HG03280 (cell line): ENCODE measurements at regions not wholly inside any gene's neighbourhood (a gene's known extent, or its start where the extent isn't known, plus 50 kb on each side); places are given as distances from the start of the nearest gene placed in this dataset.

Experiments used
- ATAC-seq: cut with Tn5 transposase; IDR thresholded peaks from one replicate; pipeline ENCODE4 v1.9.1; 2021; ENCODE audit warnings: mild to moderate bottlenecking, moderate library complexity; ENCODE audit not compliant: unreplicated experiment

DNA sequence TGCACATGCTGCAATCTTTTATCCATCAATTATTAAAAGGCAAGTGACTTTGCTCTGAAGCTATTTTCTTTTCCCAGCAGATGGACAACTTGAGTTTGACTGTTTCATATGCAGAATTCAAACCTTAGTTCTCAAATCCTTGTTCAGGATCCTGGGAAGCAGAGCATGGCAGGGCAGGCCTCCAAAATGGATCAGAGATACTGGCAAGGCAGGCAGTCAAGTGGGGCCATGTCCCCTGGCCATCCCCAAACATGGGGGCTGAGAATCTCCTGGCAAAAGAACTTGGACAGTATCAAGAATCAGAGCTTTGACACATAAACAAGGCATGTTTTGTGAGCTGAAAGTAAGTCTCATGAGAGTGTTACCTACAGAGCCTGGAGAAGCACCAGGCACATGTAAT lies 122.9 kb upstream of the CTNNB1 start:
- ATAC-seq = no peak

- ATAC-seq = no peak
Measured at GRCh38 chr3:41080141-41080540, 119.2 kb upstream of the CTNNB1 start.

- no peak for ATAC-seq
Measured at GRCh38 chr3:41088882-41089281, 110.4 kb upstream of the CTNNB1 start.

GRCh38 chr3:41089566-41089965 lies 109.7 kb upstream of the CTNNB1 start:
- no peak for ATAC-seq

- ATAC-seq = no peak
Measured at GRCh38 chr3:41092844-41093243, 106.5 kb upstream of the CTNNB1 start.

DNA sequence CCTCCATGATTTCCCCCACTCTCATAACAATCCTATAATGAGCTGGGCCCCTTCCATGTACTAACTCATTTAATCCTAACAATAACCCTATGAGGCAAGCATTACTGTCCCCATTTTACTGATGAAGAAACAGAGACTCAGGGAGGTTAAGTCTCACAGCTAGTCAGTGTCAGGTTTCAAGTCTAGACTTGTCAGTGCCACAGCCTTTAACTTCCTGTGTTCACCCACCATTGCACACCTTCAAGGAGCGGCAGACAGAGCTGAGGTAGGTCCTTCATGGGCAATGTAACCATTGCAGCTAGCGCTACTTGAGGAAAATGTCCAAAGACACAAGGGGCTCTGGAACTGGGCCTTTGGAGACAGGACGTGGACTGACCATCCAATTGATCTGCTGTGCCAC lies 105.8 kb upstream of the CTNNB1 start:
- ATAC-seq = no peak

DNA sequence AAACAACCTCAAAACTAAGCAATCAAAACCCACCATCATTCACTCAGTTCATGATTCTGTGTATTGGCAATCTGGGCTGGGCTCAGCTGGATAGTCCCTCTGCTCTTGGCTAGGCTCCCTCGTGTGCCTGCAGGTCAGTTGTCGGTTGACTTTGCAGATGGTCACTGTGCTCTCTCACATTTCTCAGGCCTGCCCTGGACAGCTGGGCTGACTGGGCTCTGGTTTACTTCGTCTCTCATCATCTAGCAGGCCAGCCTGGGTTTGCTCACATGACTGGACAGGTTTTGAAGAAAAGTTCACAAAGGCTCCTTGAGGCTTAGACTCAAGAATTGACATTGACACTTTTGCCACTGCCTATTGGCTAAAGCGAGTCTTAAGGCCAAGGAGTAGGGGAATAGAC lies 105.0 kb upstream of the CTNNB1 start:
- no peak for ATAC-seq

DNA sequence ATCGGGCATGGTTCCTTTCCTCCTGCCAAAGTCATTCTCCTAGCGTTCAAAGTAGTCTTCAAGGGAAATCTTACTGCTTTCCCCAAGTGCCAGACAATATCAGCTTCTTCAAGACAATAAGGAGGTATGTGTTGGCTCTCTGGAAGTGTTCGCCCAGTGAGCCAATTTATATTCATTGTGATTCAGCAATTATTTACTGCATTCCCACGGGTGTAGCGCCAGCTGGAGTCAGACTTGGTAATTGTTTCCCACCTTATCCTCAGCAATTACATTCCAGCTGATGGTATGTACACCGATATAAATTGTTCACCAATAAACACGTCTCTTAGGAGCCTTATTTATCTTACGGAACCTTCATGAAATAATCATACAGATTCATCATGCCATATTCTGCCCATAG lies 103.6 kb upstream of the CTNNB1 start:
- ATAC-seq = no peak

DNA sequence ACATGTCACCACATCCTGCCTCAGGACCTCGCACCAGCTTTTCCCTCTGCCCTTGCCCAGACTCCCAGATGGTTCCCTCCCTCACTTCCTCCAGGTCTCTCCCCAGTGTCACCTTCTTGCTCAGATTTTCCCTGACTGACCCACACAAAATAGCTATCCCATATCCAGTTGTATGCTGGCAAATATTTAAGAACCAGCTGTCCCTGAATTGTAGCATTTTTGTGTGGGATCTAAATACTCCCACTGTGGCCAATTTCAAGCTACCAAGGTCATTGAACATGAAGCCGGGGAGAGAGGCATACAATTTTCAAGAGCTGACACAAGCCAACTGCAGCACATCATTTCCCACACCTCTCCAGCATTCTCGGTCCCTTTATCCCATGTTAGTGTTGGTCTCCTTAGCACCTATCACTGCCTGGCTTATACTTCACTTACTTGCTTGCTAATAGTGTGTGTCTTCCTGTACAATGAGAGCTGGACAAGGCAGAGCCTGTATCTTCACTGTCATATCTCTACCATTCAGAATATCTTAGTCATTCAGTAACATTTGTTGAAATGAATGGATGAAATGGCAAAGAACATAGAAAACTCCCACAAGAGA lies 101.3 kb upstream of the CTNNB1 start:
- no peak for ATAC-seq

DNA sequence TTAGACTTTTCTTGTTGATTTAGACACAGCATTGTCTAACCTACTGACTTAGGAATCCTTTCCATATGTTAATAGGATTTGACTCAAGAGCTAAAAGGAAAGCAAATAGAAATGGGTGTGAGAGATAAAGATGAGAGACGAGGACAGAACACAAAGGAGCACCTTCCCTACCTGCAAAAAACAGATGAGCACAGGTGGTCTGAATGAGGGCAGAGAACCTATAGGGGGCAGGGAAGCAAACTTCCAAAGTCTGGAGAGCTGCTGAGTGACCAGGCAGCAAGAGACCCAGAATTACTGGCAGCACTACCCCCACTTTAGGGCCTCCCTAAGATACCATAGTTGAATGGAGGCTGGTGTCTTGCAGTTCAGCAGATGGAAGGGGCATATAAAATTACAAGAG lies 98.1 kb upstream of the CTNNB1 start:
- no peak for ATAC-seq

GRCh38 chr3:41102053-41102556 lies 97.2 kb upstream of the CTNNB1 start:
- no peak for ATAC-seq

DNA sequence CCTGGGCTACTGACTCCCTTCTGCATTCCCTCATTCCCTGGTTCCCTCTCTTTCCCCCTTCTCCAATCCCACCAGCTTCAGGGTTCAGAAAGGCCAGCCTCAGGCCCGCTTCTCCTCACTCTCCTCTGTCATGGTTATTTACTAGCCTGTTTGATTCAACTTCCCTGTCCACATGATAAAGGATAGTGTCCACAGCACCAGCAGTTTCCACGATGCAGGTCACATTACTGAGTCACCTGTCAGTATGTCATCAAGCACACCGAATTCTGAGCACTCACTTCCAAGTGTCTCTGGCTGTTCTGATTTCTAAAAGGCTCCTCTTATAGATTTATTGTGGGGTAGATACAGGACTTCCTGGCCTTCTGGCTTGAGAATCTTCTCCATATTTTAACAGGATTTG lies 96.6 kb upstream of the CTNNB1 start:
- ATAC-seq = no peak

GRCh38 chr3:41103200-41103599 lies 96.1 kb upstream of the CTNNB1 start:
- no peak for ATAC-seq

DNA sequence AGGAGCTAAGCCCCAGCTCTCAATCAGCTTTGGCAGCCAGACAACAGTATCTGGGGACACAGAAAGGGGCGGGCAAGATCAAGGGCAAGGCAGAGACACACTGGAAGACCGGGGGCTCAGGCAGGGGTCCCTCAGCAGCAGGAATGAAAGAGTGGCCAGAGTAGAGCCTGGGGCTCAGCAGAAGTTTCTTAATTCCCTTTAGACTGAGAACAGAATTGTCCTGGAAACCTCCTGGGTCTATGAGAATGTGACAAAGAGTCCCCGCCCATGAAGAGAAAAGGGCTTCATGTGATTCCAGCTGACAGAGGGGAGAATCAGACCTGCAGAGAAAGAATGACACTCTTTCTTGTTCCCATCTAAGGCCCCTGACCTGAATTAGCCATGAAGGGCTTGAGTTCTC lies 95.2 kb upstream of the CTNNB1 start:
- ATAC-seq = no peak

GRCh38 chr3:41106691-41107090 lies 92.6 kb upstream of the CTNNB1 start:
- ATAC-seq = no peak

GRCh38 chr3:41111011-41111410 lies 88.3 kb upstream of the CTNNB1 start:
- no peak for ATAC-seq

DNA sequence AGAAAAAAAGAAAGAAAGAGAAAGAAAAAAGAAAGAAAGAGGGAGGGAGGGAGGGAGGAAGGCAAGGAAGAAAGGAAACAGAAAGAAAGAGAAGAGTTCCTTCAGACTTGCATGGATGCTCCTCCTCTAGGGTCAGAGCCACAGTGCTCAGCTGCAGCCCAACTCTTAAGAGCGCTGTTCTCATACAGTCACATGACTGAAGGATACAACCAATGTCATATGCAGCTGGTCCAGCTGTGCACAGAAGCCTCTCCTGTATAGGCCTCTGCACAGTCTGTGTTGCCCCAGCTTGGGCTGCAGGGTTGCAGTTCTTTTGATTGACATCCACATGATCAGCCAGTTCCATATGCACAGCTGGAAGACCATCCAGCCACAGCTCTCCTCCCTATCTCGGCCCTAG lies 86.8 kb upstream of the CTNNB1 start:
- no peak for ATAC-seq

- ATAC-seq = no peak
Measured at GRCh38 chr3:41115069-41115468, 84.2 kb upstream of the CTNNB1 start.

GRCh38 chr3:41116851-41117250 lies 82.5 kb upstream of the CTNNB1 start:
- ATAC-seq = no peak

- ATAC-seq = peak; percentile 63
Measured at GRCh38 chr3:41117398-41117870, 81.9 kb upstream of the CTNNB1 start.

GRCh38 chr3:41118461-41119390 lies 80.6 kb upstream of the CTNNB1 start:
- ATAC-seq = no peak

DNA sequence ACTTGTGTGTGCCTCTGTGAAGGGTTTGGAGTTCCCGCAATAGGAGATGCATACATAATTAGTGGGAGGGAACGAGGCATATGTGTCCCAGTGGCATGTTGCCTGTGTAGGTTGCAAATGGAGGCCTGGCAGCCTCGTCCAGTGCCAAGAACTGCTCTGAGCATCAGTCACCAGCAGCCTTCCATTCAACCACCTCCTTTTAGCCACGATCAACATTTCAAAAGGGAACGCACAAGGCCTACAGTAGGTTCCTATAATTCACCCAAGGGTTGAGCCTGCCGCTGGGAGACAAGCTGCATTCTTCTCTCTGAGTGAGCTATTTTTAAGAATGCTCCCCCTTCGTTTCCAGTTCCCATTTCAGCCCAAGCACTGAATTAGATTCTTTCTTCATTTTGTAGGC lies 78.8 kb upstream of the CTNNB1 start:
- ATAC-seq = no peak
